HUDEP-2 (cell line): ENCODE measurements at regions not wholly inside any gene's neighbourhood (a gene's known extent, or its start where the extent isn't known, plus 50 kb on each side); places are given as distances from the start of the nearest gene placed in this dataset.
"Not testable (repeated sequence)": the region's sequence is repeated elsewhere in the genome, so short reads cannot be mapped to it uniquely, and the experiment has no call there.

ENCODE experiments used
- DNase-seq, 76 experiments: peaks; one replicate each; lab custom pipeline; 2025; ENCODE audit not compliant: unreplicated experiment in 76 of 76; lab: John Stamatoyannopoulos, UW

GRCh38 chr21:35395728-35396127, 346.6 kb upstream of the RUNX1 start:
- DNase-seq = no peak

DNA sequence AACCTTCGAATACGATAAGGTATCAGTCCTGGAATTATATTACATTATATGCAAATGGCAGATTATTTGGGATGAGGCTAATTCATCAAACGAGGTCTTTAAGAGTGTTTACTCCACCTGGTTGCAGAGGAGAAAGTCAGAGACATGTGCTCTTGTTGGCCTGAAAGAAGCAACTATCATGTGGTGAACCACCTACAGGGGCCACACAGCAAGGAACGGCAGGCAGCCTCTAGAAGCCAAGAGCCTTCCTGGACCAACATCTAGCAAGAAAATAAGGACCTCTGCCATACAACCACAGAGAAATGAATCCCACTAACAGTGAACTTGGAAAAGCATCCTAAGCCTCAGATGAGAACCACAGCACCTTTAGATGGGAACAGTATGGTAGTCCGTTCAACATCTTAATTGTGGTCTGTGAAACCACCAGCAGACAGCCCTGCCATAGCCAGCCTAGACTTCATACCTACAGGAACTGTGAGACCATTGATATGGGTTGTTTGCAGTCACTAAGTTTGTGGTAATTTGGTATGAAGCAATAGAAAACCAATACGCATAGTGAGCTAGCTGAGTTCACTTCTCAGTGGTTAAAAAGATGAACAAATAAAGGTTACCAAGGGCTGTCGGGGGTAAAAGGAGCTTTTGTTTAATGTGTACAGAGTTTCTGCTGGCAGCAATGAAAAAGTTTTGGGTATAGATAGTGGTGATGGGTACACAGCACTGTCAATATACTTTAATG, 345.7 kb upstream of the RUNX1 start:
- no peak for DNase-seq

GRCh38 chr21:35394049-35394448, 344.9 kb upstream of the RUNX1 start:
- no peak for DNase-seq

DNA sequence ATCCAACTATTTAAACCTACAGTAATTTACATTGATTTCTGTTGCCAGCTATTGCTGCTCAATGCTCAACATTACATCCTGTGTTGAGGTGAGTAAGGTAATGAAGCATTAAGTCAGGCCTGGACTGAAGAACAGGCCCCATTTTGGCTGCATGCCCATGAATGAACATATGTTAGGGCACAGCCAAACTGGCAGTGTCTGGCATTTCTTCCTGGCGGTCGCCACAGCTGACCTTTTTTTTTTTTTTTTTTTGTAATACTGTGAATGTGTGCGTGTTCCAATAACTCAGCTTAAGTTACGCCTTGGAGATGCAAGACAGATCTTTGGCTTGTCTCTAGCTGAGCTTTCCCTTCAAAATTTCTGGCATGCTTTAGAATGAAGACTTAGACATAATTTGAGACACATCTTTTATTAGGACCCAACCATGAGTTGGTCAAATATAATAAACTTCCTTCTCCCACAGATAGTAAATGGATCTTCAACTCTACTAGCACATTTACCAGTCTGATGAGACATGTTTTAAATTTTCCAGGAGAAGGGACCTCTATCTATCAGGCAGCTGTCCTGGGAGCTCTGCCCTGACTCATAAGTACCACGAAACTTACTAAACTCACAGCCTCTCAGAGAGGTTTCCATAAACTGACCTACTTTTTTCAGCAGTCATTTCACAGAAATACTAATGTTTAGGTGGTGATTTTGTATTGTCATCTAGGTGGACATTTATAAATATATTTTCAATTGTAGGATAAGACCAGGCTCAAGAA, 341.1 kb upstream of the RUNX1 start:
- no peak for DNase-seq

GRCh38 chr21:35386491-35387079, 337.5 kb upstream of the RUNX1 start:
- DNase-seq = no peak

DNA sequence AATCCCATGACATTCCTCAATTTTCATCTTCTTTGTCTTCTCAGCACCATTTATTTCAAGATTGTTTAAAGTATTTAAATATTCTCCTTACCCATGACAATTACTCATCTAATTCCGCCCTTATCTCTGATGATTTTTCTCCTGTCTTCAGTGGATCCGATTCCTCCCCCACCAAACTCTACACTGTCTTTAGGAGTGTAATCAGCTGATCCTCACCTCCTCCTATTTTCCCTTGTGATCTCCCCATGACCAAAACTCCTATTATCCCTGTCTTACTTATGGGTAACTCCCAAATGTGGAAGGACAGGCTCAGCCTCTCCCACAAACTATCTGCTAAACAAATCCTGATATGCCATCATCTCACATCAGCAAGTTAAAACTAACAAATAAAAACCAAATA, 335.3 kb upstream of the RUNX1 start:
- no peak for DNase-seq

DNA sequence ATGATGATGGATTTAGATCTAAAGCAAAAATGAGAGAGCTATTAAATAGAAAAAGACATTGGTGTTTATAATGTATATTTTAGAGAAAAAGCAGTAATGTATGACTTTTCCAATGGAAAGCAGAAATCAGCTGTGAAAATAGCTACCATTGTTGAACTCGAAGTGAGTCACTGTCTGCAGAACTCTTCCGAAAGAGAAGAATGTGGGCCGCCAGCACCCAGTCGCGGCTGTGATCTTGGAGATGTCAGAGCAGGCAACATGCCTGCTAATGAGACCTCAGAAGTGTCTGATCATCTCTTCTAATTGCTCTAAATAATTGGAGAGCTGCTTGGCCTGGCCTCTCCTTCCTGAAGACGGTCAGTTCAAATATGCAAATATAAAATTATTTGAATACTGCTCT, 333.6 kb upstream of the RUNX1 start:
- DNase-seq = no peak

- no peak for DNase-seq
Measured at GRCh38 chr21:35381743-35382310, 332.7 kb upstream of the RUNX1 start.

DNA sequence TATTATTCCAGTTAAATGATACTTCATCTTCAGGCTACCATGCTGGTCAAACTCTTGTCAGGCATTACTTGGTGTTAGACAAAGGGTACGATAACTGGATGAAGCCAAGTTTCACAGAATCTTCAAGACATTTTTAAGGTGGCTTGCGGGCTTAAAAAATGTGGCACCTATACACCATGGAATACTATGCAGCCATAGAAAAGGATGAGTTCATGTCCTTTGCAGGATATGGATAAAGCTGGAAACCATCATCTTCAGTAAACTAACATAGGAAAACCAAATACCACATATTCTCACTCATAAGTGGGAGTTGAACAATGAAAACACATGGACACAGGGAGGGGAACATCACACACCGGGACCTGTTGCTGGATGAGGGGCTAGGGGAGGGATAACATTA, 331.2 kb upstream of the RUNX1 start:
- not testable (repeated sequence) for DNase-seq

DNA sequence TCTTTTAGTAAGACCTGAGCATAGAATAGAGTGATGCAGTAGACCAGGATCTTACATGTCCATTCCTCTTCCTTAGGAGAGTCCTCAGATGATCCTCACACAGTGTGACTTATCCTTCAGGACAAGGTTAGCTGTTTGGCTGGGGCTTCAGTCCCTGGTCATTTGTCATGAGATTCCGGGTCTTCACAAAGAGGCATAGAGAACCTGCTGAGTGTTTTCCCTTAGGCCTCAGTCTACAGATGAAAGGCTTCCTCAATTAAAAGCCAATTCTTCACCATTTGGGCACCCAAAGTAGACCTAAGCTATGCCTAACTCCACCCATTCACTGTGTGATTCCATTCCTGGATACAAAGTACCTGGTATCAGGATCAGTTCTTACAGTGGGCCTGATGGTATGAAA, 329.8 kb upstream of the RUNX1 start:
- DNase-seq = no peak

GRCh38 chr21:35377505-35378090, 328.5 kb upstream of the RUNX1 start:
- no peak for DNase-seq

- DNase-seq = no peak
Measured at GRCh38 chr21:35376406-35377135, 327.5 kb upstream of the RUNX1 start.

DNA sequence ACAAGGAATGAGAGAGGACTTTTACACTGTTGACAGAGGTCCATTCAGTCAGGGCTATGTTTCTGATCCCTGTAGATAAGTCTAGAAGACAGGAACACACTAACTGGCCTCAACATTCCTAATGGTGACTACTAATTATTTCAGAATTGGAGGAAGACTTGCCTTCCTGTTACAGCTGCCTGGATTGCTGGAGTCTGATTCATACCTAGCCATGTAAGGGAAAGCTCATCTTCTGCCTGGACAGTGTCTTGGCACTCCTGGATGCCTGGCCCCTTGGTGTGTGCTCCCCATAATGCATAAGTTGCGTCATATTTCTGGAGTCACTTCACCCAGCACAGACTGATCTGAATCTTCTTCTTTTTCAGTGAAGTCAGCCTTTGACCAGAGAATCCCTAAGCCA, 326.0 kb upstream of the RUNX1 start:
- DNase-seq = no peak

- no peak for DNase-seq
Measured at GRCh38 chr21:35373998-35374397, 324.9 kb upstream of the RUNX1 start.

DNA sequence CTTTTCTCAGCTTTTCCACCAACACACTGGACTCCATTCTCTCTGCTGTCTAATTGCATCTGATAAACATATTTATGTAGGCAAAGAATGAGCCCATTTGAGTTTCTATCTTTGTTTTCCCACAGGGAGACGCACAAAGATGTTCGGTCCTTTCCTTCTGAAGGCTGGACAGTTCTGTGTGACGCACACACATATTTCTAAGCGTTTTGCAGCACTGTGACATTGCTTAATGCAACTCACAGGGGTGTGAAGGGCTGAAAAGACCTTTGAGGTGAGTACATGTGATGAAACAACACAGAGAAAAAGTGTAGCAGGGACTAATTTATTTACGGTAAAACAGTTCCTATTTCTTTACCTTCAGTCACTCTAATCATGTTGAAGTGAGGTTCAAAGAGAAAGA, 323.1 kb upstream of the RUNX1 start:
- DNase-seq = no peak

DNA sequence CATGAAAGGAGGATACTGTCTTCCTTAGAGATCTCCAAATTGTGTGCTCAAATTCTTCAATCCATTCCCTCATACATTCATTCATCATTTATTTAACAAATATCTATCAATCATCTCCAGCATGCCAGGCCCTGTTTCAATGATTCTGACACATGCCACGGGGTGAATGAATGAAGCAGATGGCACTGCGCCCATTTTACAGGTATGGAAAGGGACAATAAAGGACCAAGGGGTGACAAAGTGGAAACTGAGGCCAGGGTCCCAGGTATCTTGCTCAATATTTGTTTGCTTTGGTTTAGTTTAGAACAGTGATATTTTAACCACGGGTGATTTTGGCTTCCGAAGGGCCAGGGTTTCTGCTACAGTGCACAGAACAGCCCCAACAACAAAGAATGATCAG, 321.6 kb upstream of the RUNX1 start:
- no peak for DNase-seq

- DNase-seq = no peak
Measured at GRCh38 chr21:35370071-35370470, 321.0 kb upstream of the RUNX1 start.

GRCh38 chr21:35368326-35368725, 319.2 kb upstream of the RUNX1 start:
- no peak for DNase-seq

DNA sequence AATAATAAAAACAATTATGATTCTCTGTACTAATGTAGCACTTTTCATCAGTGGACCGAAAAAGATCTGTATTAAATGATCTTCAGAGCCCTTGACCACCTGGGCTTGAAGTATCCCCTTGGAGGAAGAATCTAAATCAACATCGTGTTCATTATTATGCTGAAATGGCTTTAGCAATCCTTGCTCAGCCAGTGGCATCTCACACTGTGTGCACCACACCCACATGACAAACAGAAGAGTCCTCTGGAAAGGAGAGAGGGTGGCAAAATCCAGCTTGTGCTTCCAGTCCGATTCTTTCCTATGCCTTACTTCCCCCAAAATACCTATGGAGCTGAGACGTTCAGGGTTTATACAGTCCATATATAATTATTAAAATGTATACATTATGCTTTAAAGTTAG, 318.5 kb upstream of the RUNX1 start:
- no peak for DNase-seq

GRCh38 chr21:35366394-35367080, 317.4 kb upstream of the RUNX1 start:
- DNase-seq = no peak
